ENCODE measurements at regions not wholly inside any gene's neighbourhood (a gene's known extent, or its start where the extent isn't known, plus 50 kb on each side); places are given as distances from the start of the nearest gene placed in this dataset.

GRCh38 chr3:191531434-191531972 is 70.5 kb downstream of the PYDC2 start:
- TF ChIP-seq CTCF (conservative IDR thresholded peaks at IDR 0.05) (no peak), ZFX (IDR thresholded peaks at IDR 0.05) (no peak)
